BE2C (cell line): ENCODE measurements at regions not wholly inside any gene's neighbourhood (a gene's known extent, or its start where the extent isn't known, plus 50 kb on each side); places are given as distances from the start of the nearest gene placed in this dataset.

ENCODE experiments used
- DNase-seq: peaks from one replicate; pipeline ENCODE4 v3.0.0-alpha.2; 2020
- H3K27me3 ChIP-seq: fragments of 250-450 bp; sonication (Bioruptor Pico); 2 replicates; pipeline ENCODE4 v1.5.1; 2020; ENCODE audit warnings: mild to moderate bottlenecking
- H3K36me3 ChIP-seq: fragments of 250-450 bp; sonication (Bioruptor Pico); 2 replicates; pipeline ENCODE4 v1.5.1; 2020; ENCODE audit warnings: mild to moderate bottlenecking
- H3K4me1 ChIP-seq: fragments of 250-450 bp; sonication (Bioruptor Pico); 2 replicates; pipeline ENCODE4 v1.5.1; 2020
- H3K4me3 ChIP-seq: 2 replicates; pipeline ENCODE4 v1.5.1; 2011; ENCODE audit warnings: low read depth, low read length
- H3K9me3 ChIP-seq: fragments of 250-450 bp; sonication (Bioruptor Pico); 2 replicates; pipeline ENCODE4 v1.5.1; 2020
- CTCF ChIP-seq: IDR thresholded peaks from 2 replicates; pipeline ENCODE4 v1.5.1; 2012; ENCODE audit warnings: mild to moderate bottlenecking, low read depth, low read length

- Histone ChIP-seq H3K27me3 (no peaks in the 10 kb centered on the region; the same call in none of the 2 replicates), H3K4me3 (no peak overlapping the region), H3K9me3 (no peaks in the 10 kb centered on the region), H3K4me1 (no peaks in the 10 kb centered on the region), H3K36me3 (no peaks in the 10 kb centered on the region)
- TF ChIP-seq CTCF = no peak
- no peak for DNase-seq
Measured at GRCh38 chr6:159112714-159113113, 56.5 kb upstream of the FNDC1 start.

- Histone ChIP-seq H3K9me3 (no peaks in the 10 kb centered on the region), H3K4me1 (peaks cover 9% of the 10 kb centered on the region; the same call in 1 of the 2 replicates), H3K27me3 (no peaks in the 10 kb centered on the region; the same call in 1 of the 2 replicates), H3K4me3 (no peak overlapping the region), H3K36me3 (no peaks in the 10 kb centered on the region)
- TF ChIP-seq CTCF = no peak
- no peak for DNase-seq
Measured at GRCh38 chr6:159110748-159111147, 58.5 kb upstream of the FNDC1 start.

GRCh38 chr6:159110013-159110412, 59.2 kb upstream of the FNDC1 start:
- Histone ChIP-seq H3K36me3 (no peaks in the 10 kb centered on the region), H3K4me3 (no peak overlapping the region), H3K9me3 (no peaks in the 10 kb centered on the region), H3K4me1 (peaks cover 9% of the 10 kb centered on the region; the same call in 1 of the 2 replicates), H3K27me3 (no peaks in the 10 kb centered on the region; the same call in 1 of the 2 replicates)
- peak; percentile 49 for DNase-seq
- TF ChIP-seq CTCF = peak; percentile 87

DNA sequence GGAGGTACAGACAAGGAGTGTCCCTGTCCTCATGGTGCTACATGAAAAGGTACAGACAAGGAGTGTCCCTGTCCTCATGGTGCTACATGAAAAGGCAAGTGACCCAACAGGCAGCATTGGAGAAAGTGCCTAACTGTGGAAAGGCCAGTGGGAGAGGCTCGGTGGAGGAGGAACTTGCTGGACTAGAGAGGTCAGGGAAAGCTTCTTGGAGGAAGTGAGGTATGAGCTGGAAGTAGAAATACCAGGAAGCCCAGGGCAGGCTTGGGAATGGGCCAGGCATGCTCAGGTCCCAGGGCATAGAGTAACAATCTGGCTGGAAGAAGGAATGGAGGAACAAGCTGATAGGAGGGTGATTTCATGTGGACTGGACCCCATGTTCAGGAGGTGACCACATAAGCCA, 59.8 kb upstream of the FNDC1 start:
- Histone ChIP-seq H3K27me3 (no peaks in the 10 kb centered on the region; the same call in 1 of the 2 replicates), H3K4me1 (peaks cover 10% of the 10 kb centered on the region; the same call in 1 of the 2 replicates), H3K36me3 (no peaks in the 10 kb centered on the region), H3K4me3 (no peak overlapping the region), H3K9me3 (no peaks in the 10 kb centered on the region)
- TF ChIP-seq CTCF = no peak
- DNase-seq = no peak

- no peaks in the 10 kb centered on the region for H3K36me3 ChIP-seq
- DNase-seq = no peak
- peaks cover 13% of the 10 kb centered on the region; the same call in 1 of the 2 replicates for H3K4me1 ChIP-seq
- H3K4me3 ChIP-seq = no peak overlapping the region
- H3K27me3 ChIP-seq = no peaks in the 10 kb centered on the region; the same call in 1 of the 2 replicates
- H3K9me3 ChIP-seq = no peaks in the 10 kb centered on the region
- TF ChIP-seq CTCF = no peak
Measured at GRCh38 chr6:159108426-159108985, 60.7 kb upstream of the FNDC1 start.

DNA sequence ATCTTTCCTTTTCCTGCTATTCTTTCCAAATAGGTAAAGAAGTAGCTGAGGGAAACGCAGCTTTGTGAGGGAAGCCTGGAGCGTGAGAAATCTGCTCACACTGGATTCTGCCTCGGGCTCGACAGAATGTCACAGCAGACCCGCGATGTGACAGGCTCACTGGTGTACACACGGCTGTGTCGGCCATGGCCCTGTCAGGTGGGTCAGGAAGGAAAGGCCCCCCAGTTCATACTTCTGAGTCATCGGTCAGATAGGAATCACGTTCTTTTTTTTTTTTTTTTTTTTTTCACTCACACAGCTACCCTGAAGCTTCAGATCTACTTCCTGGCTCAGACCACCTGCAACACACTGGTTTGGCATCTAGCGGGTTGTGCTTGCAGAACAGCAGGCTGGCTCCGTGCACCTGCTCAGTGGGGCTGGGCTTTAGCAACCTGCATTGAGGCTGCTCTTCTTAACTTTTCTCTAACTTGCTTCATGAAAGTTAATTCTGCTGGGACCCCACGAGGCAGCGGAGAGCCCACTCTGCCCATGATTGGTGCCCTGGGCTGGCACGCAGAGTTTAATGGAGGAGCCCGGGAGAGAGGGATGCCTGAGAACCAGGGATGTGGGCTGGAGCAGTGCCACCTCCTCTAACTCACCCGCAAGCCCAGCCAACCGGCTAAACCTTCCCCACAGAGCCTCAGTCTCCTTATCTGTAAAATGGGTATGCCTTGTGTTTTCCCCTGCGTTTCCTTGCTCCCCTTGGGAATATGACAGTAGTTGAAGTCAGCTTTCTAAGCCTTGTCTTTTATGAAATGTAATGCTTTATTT, 61.5 kb upstream of the FNDC1 start:
- peak overlapping the region; percentile 28 for H3K4me3 ChIP-seq
- peaks cover 13% of the 10 kb centered on the region; the same call in 1 of the 2 replicates for H3K4me1 ChIP-seq
- no peaks in the 10 kb centered on the region for H3K9me3 ChIP-seq
- H3K27me3 ChIP-seq = no peaks in the 10 kb centered on the region
- no peak for TF ChIP-seq CTCF
- H3K36me3 ChIP-seq = no peaks in the 10 kb centered on the region
- DNase-seq = peak; percentile 28
